Nephron (organoid): ENCODE measurements at regions not wholly inside any gene's neighbourhood (a gene's known extent, or its start where the extent isn't known, plus 50 kb on each side); places are given as distances from the start of the nearest gene placed in this dataset.

Source experiments
- H3K27ac Mint-ChIP-seq, 3 experiments: 2 replicates each; pipeline ENCODE4 v1.8.0; 2020; ENCODE audit warnings: mixed read lengths in 3 of 3, mild to moderate bottlenecking in 2 of 3, moderate library complexity in 1 of 3
- H3K27me3 Mint-ChIP-seq: 2 replicates; pipeline ENCODE4 v1.8.0; 2021; ENCODE audit warnings: low read depth, mild to moderate bottlenecking, moderate library complexity, mixed read lengths
- H3K36me3 Mint-ChIP-seq: 2 replicates; pipeline ENCODE4 v1.8.0; 2020; ENCODE audit warnings: low read depth, mixed read lengths
- H3K4me1 Mint-ChIP-seq: 2 replicates; pipeline ENCODE4 v1.8.0; 2020; ENCODE audit warnings: mixed read lengths
- H3K4me3 Mint-ChIP-seq, 3 experiments: 2 replicates each; pipeline ENCODE4 v1.8.0; 2020; ENCODE audit warnings: mild to moderate bottlenecking in 3 of 3, mixed read lengths in 3 of 3, moderate library complexity in 2 of 3
- H3K9me3 Mint-ChIP-seq: 2 replicates; pipeline ENCODE4 v1.8.0; 2020; ENCODE audit warnings: mixed read lengths
- TF ChIP-seq, protein P1 (sequence below), 3 experiments: fragments of 200-600 bp; sonication (generic); IDR thresholded peaks; one replicate each; pipeline ENCODE4 v1.5.0; 2021; ENCODE audit warnings: antibody characterized with exemption in 3 of 3; ENCODE audit not compliant: unreplicated experiment in 3 of 3

- no peaks in the 10 kb centered on the region for H3K9me3 Mint-ChIP-seq
- peak overlapping the region in 2 of 3 experiments; percentile 2 to 18 for H3K4me3 Mint-ChIP-seq
- H3K27ac Mint-ChIP-seq: peak overlapping the region; percentile 12 to 95 (median 69)
Measured at GRCh38 chr7:79880312-79880711, 254.3 kb upstream of the GNAI1 start.

DNA sequence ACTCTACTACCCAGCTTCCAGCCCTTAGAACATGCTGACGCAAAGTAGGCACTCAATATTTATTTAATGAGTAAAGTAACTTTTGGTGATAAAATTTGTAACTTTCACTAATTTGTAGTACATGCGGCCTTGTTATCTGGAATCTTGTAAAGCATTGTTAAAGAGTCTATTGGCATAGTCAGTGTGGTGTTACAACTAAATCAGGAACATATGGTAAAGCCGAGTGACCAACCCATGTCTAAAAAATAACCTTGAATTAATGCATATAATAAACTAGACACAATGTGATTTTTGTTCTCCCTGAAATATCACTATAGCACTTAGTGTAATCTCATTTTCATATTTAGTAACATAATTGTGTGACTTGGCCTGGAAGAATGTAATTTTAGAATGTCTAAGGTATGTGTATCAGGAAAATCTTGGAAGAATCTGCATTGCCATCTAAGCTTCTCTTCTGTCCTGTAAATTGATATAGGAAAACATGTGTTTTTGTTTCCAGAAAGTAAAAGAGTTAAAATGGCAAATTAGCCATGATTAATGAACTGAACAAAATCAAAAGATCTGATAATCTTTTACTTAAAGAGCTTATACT, 256.7 kb upstream of the GNAI1 start:
- H3K4me1 Mint-ChIP-seq: peaks cover 8% of the 10 kb centered on the region
- H3K27ac Mint-ChIP-seq: peak overlapping the region; percentile 7 to 40 (median 8)
- no peaks in the 10 kb centered on the region for H3K36me3 Mint-ChIP-seq
- H3K4me3 Mint-ChIP-seq: no peak overlapping the region
- TF ChIP-seq, protein P1, sequence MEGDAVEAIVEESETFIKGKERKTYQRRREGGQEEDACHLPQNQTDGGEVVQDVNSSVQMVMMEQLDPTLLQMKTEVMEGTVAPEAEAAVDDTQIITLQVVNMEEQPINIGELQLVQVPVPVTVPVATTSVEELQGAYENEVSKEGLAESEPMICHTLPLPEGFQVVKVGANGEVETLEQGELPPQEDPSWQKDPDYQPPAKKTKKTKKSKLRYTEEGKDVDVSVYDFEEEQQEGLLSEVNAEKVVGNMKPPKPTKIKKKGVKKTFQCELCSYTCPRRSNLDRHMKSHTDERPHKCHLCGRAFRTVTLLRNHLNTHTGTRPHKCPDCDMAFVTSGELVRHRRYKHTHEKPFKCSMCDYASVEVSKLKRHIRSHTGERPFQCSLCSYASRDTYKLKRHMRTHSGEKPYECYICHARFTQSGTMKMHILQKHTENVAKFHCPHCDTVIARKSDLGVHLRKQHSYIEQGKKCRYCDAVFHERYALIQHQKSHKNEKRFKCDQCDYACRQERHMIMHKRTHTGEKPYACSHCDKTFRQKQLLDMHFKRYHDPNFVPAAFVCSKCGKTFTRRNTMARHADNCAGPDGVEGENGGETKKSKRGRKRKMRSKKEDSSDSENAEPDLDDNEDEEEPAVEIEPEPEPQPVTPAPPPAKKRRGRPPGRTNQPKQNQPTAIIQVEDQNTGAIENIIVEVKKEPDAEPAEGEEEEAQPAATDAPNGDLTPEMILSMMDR (IDR thresholded peaks at IDR 0.05; ENCODE audit: unreplicated experiment in 3 of 3): no peak
- H3K27me3 Mint-ChIP-seq: no peaks in the 10 kb centered on the region
- H3K9me3 Mint-ChIP-seq: no peaks in the 10 kb centered on the region

More at GRCh38 chr7:79880312-79880711, 254.3 kb upstream of the GNAI1 start:
- Mint-ChIP-seq H3K36me3 (no peaks in the 10 kb centered on the region), H3K27me3 (no peaks in the 10 kb centered on the region), H3K4me1 (peaks cover 8% of the 10 kb centered on the region)
- TF ChIP-seq, protein P1 (IDR thresholded peaks at IDR 0.05; ENCODE audit: unreplicated experiment in 3 of 3): no peak

DNA sequence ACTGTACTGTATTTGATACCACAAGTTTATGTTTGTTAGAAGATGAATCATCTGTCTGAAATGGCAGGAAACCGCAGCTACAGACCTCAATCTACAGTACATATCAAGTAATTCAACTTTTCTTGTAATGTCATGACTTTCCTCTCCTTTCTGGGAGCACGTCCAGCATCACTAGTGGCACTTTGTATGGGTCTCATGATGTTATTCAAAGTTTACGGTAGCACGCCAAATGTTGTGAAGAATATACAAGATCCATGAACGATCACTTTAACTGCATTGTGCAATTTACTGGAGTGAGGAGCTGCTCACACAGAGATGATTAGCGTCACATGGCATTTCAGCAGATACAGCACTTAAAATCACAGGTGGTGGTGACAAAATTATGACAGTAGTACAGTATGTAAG, 257.8 kb upstream of the GNAI1 start:
- no peaks in the 10 kb centered on the region for H3K9me3 Mint-ChIP-seq

DNA sequence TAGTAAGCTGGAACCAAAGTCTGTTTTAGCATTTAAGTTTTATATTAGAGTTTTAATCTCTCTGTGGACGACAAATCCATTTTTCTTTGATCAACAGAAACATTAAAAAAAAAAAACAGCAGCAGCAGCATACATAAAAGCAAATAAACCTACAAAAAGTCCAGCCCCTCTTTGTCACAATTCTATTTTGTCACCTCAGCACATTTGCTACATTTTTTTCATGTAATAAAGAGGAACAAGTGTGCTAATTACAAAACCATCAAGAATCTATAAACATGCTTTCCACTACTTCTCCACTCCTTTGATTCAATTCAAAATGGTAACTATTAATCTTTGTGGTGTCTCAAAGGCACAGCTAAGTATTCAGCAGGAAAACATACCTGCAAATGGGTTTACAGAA, 259.8 kb upstream of the GNAI1 start:
- no peaks in the 10 kb centered on the region for H3K36me3 Mint-ChIP-seq
- no peak overlapping the region for H3K4me3 Mint-ChIP-seq
- H3K27ac Mint-ChIP-seq: peak overlapping the region in 2 of 3 experiments; percentile 39 to 81
- H3K4me1 Mint-ChIP-seq: peaks cover 8% of the 10 kb centered on the region
- no peaks in the 10 kb centered on the region for H3K27me3 Mint-ChIP-seq
- no peaks in the 10 kb centered on the region for H3K9me3 Mint-ChIP-seq
- TF ChIP-seq, protein P1 (IDR thresholded peaks at IDR 0.05; ENCODE audit: unreplicated experiment in 3 of 3): no peak

More for the DNA sequence above, 257.8 kb upstream of the GNAI1 start:
- Mint-ChIP-seq H3K4me3 (no peak overlapping the region), H3K27ac (no peak overlapping the region), H3K36me3 (no peaks in the 10 kb centered on the region), H3K27me3 (no peaks in the 10 kb centered on the region), H3K4me1 (peaks cover 8% of the 10 kb centered on the region)
- TF ChIP-seq, protein P1 (IDR thresholded peaks at IDR 0.05; ENCODE audit: unreplicated experiment in 3 of 3): no peak

- no peaks in the 10 kb centered on the region for H3K9me3 Mint-ChIP-seq
- H3K27me3 Mint-ChIP-seq: no peaks in the 10 kb centered on the region
- TF ChIP-seq, protein P1 (IDR thresholded peaks at IDR 0.05; ENCODE audit: unreplicated experiment in 3 of 3): no peak
- no peaks in the 10 kb centered on the region for H3K36me3 Mint-ChIP-seq
- H3K4me3 Mint-ChIP-seq: no peak overlapping the region
- H3K27ac Mint-ChIP-seq: peak overlapping the region in 2 of 3 experiments; percentile 74 to 87
- H3K4me1 Mint-ChIP-seq: no peaks in the 10 kb centered on the region
Measured at GRCh38 chr7:79872176-79872575, 262.5 kb upstream of the GNAI1 start.

- Mint-ChIP-seq H3K27ac (peak overlapping the region in 2 of 3 experiments; percentile 40 to 85), H3K36me3 (no peaks in the 10 kb centered on the region), H3K4me3 (no peak overlapping the region), H3K9me3 (no peaks in the 10 kb centered on the region), H3K4me1 (no peaks in the 10 kb centered on the region), H3K27me3 (no peaks in the 10 kb centered on the region)
- TF ChIP-seq, protein P1 (IDR thresholded peaks at IDR 0.05; ENCODE audit: unreplicated experiment in 3 of 3): no peak
Measured at GRCh38 chr7:79868010-79868409, 266.6 kb upstream of the GNAI1 start.
